GM23338 (cell line): ENCODE measurements at regions not wholly inside any gene's neighbourhood (a gene's known extent, or its start where the extent isn't known, plus 50 kb on each side); places are given as distances from the start of the nearest gene placed in this dataset.

Source experiments
- ATAC-seq: fragments of 200-7000 bp; cut with Tn5 transposase; 3 replicates; pipeline ENCODE4 v1.9.1; 2020
- DNase-seq: peaks from one replicate; pipeline ENCODE4 v3.0.0-alpha.2; 2015; ENCODE audit warnings: low spot score
- H2AFZ ChIP-seq: fragments of 200-600 bp; sonication (generic); 2 replicates; pipeline ENCODE4 v1.8.0; 2016; ENCODE audit warnings: antibody characterized with exemption, mild to moderate bottlenecking, moderate library complexity
- H3F3A ChIP-seq: fragments of 200-600 bp; sonication (generic); replicated peaks from 2 replicates; pipeline ENCODE4 v1.8.0; 2017; ENCODE audit warnings: antibody characterized with exemption, mixed run types, low read depth
- H3K27ac ChIP-seq: fragments of 200-600 bp; sonication (generic); 2 replicates; pipeline ENCODE4 v1.6.1; 2016; ENCODE audit warnings: low read depth
- H3K27me3 ChIP-seq: fragments of 200-600 bp; sonication (generic); 2 replicates; pipeline ENCODE4 v1.8.0; 2016; ENCODE audit warnings: mild to moderate bottlenecking, mixed run types, moderate library complexity; ENCODE audit not compliant: insufficient read depth
- H3K36me3 ChIP-seq: fragments of 200-600 bp; sonication (generic); 2 replicates; pipeline ENCODE4 v1.8.0; 2016; ENCODE audit warnings: mild to moderate bottlenecking; ENCODE audit not compliant: insufficient read depth
- H3K4me1 ChIP-seq: fragments of 200-600 bp; sonication (generic); 2 replicates; pipeline ENCODE4 v1.8.0; 2016; ENCODE audit warnings: mild to moderate bottlenecking, moderate library complexity; ENCODE audit not compliant: insufficient read depth
- H3K4me2 ChIP-seq: fragments of 200-600 bp; sonication (generic); 2 replicates; pipeline ENCODE4 v1.7.1; 2017; ENCODE audit warnings: mixed run types
- H3K4me3 ChIP-seq: fragments of 200-600 bp; sonication (generic); 2 replicates; pipeline ENCODE4 v1.6.1; 2016; ENCODE audit warnings: mixed run types
- H3K79me2 ChIP-seq: fragments of 200-600 bp; sonication (generic); replicated peaks from 2 replicates; pipeline ENCODE4 v1.8.0; 2017; ENCODE audit warnings: mild to moderate bottlenecking; ENCODE audit not compliant: insufficient read depth
- H3K9me2 ChIP-seq: fragments of 200-600 bp; sonication (generic); 2 replicates; pipeline ENCODE4 v1.8.0; 2017; ENCODE audit not compliant: insufficient read depth
- H4K20me1 ChIP-seq: fragments of 200-600 bp; sonication (generic); replicated peaks from 2 replicates; pipeline ENCODE4 v1.8.0; 2017; ENCODE audit warnings: mild to moderate bottlenecking; ENCODE audit not compliant: insufficient read depth
- H3K27ac Mint-ChIP-seq: 2 replicates; pipeline ENCODE4 v1.8.0; 2020; ENCODE audit warnings: inconsistent platforms, mild to moderate bottlenecking, moderate library complexity, mixed read lengths
- H3K27me3 Mint-ChIP-seq: 3 replicates; pipeline ENCODE4 v1.8.0; 2022; ENCODE audit warnings: low read depth, mild to moderate bottlenecking, moderate library complexity, mixed read lengths, inconsistent platforms; ENCODE audit not compliant: insufficient read depth, poor library complexity
- H3K36me3 Mint-ChIP-seq: 3 replicates; pipeline ENCODE4 v1.8.0; 2021; ENCODE audit warnings: low read depth, mild to moderate bottlenecking, inconsistent platforms, moderate library complexity, mixed read lengths
- H3K4me1 Mint-ChIP-seq: 3 replicates; pipeline ENCODE4 v1.8.0; 2020; ENCODE audit warnings: mild to moderate bottlenecking, inconsistent platforms, mixed read lengths
- H3K4me3 Mint-ChIP-seq: 3 replicates; pipeline ENCODE4 v1.8.0; 2021; ENCODE audit warnings: moderate library complexity, mild to moderate bottlenecking, inconsistent platforms, mixed read lengths
- H3K9me3 Mint-ChIP-seq: 3 replicates; pipeline ENCODE4 v1.8.0; 2020; ENCODE audit warnings: moderate library complexity, mild to moderate bottlenecking, inconsistent platforms, mixed read lengths
- CREB1 ChIP-seq: fragments of 250-450 bp; sonication (Bioruptor Pico); IDR thresholded peaks from 2 replicates; pipeline ENCODE4 v1.5.0; 2020; ENCODE audit warnings: low read depth, mild to moderate bottlenecking, moderate library complexity
- ETS1 ChIP-seq: IDR thresholded peaks from 2 replicates; pipeline ENCODE4 v1.6.1; 2016; ENCODE audit warnings: antibody characterized with exemption
- EZH2 ChIP-seq: fragments of 200-600 bp; sonication (generic); IDR thresholded peaks from one replicate; pipeline ENCODE4 v1.8.0; 2017; ENCODE audit warnings: antibody characterized with exemption, mild to moderate bottlenecking, low read depth; ENCODE audit not compliant: unreplicated experiment
- EZH2phosphoT487 ChIP-seq: fragments of 200-600 bp; sonication (generic); IDR thresholded peaks from one replicate; pipeline ENCODE4 v1.8.1; 2018; ENCODE audit warnings: antibody characterized with exemption; ENCODE audit not compliant: unreplicated experiment
- JUNB ChIP-seq: IDR thresholded peaks from one replicate; pipeline ENCODE4 v1.6.1; 2016; ENCODE audit warnings: antibody characterized with exemption; ENCODE audit not compliant: unreplicated experiment
- NANOG ChIP-seq: IDR thresholded peaks from 2 replicates; pipeline ENCODE4 v1.6.1; 2016; ENCODE audit warnings: antibody characterized with exemption, borderline replicate concordance
- POLR2AphosphoS5 ChIP-seq: IDR thresholded peaks from 2 replicates; pipeline ENCODE4 v1.6.1; 2016; ENCODE audit warnings: antibody characterized with exemption, low read depth
- STAT1 ChIP-seq: IDR thresholded peaks from one replicate; pipeline ENCODE4 v1.6.1; 2016; ENCODE audit warnings: antibody characterized with exemption; ENCODE audit not compliant: unreplicated experiment
- ZNF114 ChIP-seq: fragments of 250-450 bp; sonication (Bioruptor Pico); IDR thresholded peaks from 2 replicates; pipeline ENCODE4 v1.5.0; 2020; ENCODE audit warnings: mild to moderate bottlenecking, moderate library complexity
- ZNF331 ChIP-seq: fragments of 250-450 bp; sonication (Bioruptor Pico); IDR thresholded peaks from 2 replicates; pipeline ENCODE4 v1.5.0; 2020; ENCODE audit warnings: low read depth, mild to moderate bottlenecking, moderate library complexity
- TF ChIP-seq, protein P1 (sequence below), 2 experiments: fragments of 200-600 bp in 1 of 2; sonication (generic) in 1 of 2; conservative IDR thresholded peaks; 2 replicates each; pipeline versions ENCODE4 v1.5.1 to v1.6.1; 2016 to 2017; ENCODE audit warnings: antibody characterized with exemption in 2 of 2, low read depth in 2 of 2, mild to moderate bottlenecking in 2 of 2, moderate library complexity in 1 of 2
- TF ChIP-seq, protein P2 (sequence below): IDR thresholded peaks from one replicate; pipeline ENCODE4 v1.6.1; 2018; ENCODE audit warnings: antibody characterized with exemption; ENCODE audit not compliant: unreplicated experiment

DNA sequence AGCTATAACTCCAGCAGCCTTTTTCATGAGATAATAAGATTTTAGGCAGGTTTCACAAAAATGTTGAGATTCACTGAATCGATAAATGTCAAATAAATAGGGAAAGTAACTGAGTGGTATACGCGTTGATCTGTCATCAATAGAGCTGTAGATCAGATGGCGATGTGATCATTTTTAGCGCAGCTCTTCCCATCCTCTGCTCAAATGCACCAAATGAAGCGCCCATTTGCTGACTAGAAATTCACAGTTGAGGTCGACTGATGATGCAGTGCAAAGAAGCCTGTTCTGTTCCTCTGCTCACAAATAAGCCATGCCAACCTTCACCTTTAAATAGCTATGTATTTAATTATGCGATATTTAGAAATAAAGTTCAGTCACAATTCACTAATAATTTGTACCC, 693.5 kb downstream of the ARHGAP15 start (continued):
- TF ChIP-seq, protein P1, sequence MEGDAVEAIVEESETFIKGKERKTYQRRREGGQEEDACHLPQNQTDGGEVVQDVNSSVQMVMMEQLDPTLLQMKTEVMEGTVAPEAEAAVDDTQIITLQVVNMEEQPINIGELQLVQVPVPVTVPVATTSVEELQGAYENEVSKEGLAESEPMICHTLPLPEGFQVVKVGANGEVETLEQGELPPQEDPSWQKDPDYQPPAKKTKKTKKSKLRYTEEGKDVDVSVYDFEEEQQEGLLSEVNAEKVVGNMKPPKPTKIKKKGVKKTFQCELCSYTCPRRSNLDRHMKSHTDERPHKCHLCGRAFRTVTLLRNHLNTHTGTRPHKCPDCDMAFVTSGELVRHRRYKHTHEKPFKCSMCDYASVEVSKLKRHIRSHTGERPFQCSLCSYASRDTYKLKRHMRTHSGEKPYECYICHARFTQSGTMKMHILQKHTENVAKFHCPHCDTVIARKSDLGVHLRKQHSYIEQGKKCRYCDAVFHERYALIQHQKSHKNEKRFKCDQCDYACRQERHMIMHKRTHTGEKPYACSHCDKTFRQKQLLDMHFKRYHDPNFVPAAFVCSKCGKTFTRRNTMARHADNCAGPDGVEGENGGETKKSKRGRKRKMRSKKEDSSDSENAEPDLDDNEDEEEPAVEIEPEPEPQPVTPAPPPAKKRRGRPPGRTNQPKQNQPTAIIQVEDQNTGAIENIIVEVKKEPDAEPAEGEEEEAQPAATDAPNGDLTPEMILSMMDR (conservative IDR thresholded peaks at IDR 0.05; ENCODE audit: low read depth in 2 of 2), result no peak
- TF ChIP-seq, protein P2, sequence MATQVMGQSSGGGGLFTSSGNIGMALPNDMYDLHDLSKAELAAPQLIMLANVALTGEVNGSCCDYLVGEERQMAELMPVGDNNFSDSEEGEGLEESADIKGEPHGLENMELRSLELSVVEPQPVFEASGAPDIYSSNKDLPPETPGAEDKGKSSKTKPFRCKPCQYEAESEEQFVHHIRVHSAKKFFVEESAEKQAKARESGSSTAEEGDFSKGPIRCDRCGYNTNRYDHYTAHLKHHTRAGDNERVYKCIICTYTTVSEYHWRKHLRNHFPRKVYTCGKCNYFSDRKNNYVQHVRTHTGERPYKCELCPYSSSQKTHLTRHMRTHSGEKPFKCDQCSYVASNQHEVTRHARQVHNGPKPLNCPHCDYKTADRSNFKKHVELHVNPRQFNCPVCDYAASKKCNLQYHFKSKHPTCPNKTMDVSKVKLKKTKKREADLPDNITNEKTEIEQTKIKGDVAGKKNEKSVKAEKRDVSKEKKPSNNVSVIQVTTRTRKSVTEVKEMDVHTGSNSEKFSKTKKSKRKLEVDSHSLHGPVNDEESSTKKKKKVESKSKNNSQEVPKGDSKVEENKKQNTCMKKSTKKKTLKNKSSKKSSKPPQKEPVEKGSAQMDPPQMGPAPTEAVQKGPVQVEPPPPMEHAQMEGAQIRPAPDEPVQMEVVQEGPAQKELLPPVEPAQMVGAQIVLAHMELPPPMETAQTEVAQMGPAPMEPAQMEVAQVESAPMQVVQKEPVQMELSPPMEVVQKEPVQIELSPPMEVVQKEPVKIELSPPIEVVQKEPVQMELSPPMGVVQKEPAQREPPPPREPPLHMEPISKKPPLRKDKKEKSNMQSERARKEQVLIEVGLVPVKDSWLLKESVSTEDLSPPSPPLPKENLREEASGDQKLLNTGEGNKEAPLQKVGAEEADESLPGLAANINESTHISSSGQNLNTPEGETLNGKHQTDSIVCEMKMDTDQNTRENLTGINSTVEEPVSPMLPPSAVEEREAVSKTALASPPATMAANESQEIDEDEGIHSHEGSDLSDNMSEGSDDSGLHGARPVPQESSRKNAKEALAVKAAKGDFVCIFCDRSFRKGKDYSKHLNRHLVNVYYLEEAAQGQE, result no peak
- TF ChIP-seq EZH2, result no peak
- no peak for TF ChIP-seq ETS1
- TF ChIP-seq ZNF331, result no peak
- TF ChIP-seq JUNB, result no peak
- TF ChIP-seq EZH2phosphoT487, result no peak
- no peak for TF ChIP-seq NANOG
- TF ChIP-seq POLR2AphosphoS5, result no peak
- TF ChIP-seq ZNF114 (CRISPR knock-in tag), result no peak
- no peak for TF ChIP-seq CREB1 (CRISPR knock-in tag)

DNA sequence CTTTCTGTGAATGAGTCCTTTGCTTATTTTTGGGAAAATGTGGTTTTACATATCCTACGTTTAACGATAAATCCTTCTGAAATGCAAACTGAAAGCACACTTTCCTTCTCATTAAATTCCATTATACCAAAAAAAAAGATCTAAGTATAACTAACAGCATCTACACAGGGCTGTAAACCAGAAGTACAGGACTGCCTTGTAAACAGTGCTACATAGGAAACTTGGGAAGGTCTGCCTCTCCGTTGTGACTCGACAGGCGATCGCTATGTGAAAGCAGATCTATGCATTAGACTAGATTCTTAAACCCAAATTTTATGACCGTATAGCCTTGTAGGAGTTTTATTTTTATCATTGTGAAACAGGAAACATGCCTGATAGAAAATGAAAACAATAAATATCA, 690.5 kb downstream of the ARHGAP15 start:
- Mint-ChIP-seq H3K36me3 (no peaks in the 10 kb centered on the region), H3K4me3 (no peak overlapping the region), H3K9me3 (no peaks in the 10 kb centered on the region), H3K4me1 (peaks cover 24% of the 10 kb centered on the region), H3K27me3 (no peaks in the 10 kb centered on the region), H3K27ac (no peak overlapping the region)
- no peak overlapping the region for H3K4me2 ChIP-seq
- peaks cover 38% of the 10 kb centered on the region for H3K4me1 ChIP-seq
- H3K36me3 ChIP-seq, result no peaks in the 10 kb centered on the region
- no peaks in the 10 kb centered on the region for H3K27me3 ChIP-seq
- H3K79me2 ChIP-seq, result no peaks in the 10 kb centered on the region
- no peak overlapping the region for H2AFZ ChIP-seq
- DNase-seq (no peak), ATAC-seq (no peak)
- H3F3A ChIP-seq, result no peaks in the 10 kb centered on the region
- H4K20me1 ChIP-seq, result no peaks in the 10 kb centered on the region
- H3K27ac ChIP-seq, result no peak overlapping the region
- H3K9me2 ChIP-seq, result no peaks in the 10 kb centered on the region
- H3K4me3 ChIP-seq, result no peak overlapping the region
- no peak for TF ChIP-seq ZNF114 (CRISPR knock-in tag)
- no peak for TF ChIP-seq EZH2
- TF ChIP-seq, protein P2, result no peak
- TF ChIP-seq JUNB, result no peak
- TF ChIP-seq STAT1, result no peak
- no peak for TF ChIP-seq ETS1
- TF ChIP-seq ZNF331, result no peak
- TF ChIP-seq, protein P1 (conservative IDR thresholded peaks at IDR 0.05; ENCODE audit: low read depth in 2 of 2), result no peak
